GM21717 (cell line): ENCODE measurements at regions not wholly inside any gene's neighbourhood (a gene's known extent, or its start where the extent isn't known, plus 50 kb on each side); places are given as distances from the start of the nearest gene placed in this dataset.

ENCODE experiments used
- ATAC-seq: cut with Tn5 transposase; IDR thresholded peaks from one replicate; pipeline ENCODE4 v1.9.1; 2021; ENCODE audit warnings: mild to moderate bottlenecking, moderate library complexity; ENCODE audit not compliant: unreplicated experiment

- ATAC-seq: no peak
Measured at GRCh38 chr14:82309199-82309598, 775.5 kb upstream of the SEL1L start.

GRCh38 chr14:82313889-82314288 lies 780.2 kb upstream of the SEL1L start:
- no peak for ATAC-seq

DNA sequence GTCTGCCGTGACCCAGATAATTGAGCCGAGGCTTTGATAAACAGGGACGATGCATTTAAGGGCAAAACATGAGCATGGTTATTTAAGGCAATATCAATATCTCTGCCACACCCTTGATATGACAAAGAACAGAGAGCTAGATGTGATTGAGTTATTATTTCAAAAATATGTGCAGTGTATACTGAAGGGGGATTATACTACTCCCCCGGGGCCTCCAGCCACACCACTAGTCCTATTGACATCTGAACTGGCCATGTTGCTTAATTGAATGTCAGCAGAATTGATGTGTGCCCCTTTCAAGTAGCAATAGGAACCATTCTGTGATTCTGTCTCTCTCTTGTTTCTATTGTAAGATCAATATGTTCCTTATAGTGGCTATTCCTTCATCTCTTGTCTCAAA lies 794.8 kb upstream of the SEL1L start:
- no peak for ATAC-seq

- ATAC-seq: no peak
Measured at GRCh38 chr14:82341261-82341810, 807.7 kb upstream of the SEL1L start.

GRCh38 chr14:82342596-82342995 lies 808.9 kb upstream of the SEL1L start:
- no peak for ATAC-seq

GRCh38 chr14:82345184-82345583 lies 811.5 kb upstream of the SEL1L start:
- no peak for ATAC-seq

GRCh38 chr14:82354126-82354525 lies 820.5 kb upstream of the SEL1L start:
- no peak for ATAC-seq

- ATAC-seq: no peak
Measured at GRCh38 chr14:82359201-82359600, 825.5 kb upstream of the SEL1L start.

DNA sequence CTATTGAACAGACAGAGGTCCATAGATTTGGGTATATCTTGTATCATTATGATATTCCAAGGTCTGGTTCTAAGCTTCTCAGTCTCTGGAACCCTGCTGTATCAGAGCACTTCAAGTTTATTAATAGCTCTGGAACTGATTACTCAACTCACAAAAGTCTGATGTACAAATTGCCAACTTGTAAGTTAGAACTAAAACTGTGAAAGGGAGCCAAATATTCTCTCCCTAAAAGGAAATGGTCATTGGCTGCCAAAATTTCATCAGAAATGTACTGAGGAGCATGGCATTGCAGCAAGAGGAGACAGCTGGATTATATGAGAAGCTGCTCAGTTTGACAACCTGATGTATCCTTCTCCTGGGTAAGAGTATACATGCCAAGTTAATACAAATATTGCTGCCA lies 828.8 kb upstream of the SEL1L start:
- ATAC-seq: no peak

DNA sequence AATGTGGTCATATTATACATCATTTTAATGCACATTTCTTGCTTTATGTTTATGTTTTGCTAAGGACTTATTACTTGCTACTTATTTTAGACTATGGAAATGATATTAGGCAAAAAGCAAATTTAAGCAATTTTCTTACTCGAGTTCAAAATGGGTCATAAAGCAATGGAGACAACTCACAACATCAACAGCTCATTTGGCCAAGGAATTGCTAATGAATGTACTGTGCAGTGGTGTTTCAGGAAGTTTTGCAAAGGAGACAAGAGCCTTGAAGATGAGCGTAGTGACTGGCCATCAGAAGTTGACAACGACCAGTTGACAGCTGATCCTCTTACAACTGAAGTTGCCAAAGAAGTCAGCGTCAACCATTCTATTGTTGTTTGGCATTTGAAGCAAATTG lies 831.8 kb upstream of the SEL1L start:
- ATAC-seq: no peak

- ATAC-seq: no peak
Measured at GRCh38 chr14:82366803-82367202, 833.1 kb upstream of the SEL1L start.

DNA sequence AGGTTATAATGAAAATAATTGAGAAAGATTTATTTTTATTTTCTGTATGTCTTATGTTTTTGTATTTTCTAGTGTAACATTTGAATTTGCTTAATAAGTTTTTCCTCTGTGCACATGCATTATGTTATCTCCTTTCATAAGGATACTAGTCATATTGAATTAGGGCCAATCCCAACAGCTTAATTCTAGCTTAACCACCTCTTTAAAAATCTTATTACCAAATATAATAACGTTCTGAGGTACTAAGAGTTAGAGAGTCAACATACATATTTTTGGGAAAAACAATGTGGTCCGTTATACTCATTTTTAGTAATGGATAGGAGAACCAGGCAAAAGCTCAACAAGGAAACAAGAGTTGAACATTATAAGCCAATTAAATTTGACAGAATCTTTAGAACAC lies 845.6 kb upstream of the SEL1L start:
- no peak for ATAC-seq

DNA sequence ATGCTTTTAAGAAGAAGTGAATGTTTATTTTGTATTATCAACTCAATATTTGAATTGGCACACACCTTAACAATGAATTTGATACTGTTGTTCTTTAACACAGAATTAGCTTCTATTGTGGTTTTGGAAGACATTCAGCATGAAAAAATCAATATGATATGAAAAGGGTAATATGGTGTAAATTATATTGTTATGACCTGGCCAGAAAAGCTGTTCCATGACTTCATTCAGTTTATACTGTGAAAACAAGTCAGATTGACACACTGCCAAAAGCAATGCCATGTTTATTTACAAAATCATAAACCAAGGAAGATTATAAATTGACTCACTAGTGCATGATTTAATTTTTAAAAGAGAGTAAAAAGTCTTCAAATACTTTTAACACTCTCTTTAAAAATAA lies 851.4 kb upstream of the SEL1L start:
- ATAC-seq: no peak

DNA sequence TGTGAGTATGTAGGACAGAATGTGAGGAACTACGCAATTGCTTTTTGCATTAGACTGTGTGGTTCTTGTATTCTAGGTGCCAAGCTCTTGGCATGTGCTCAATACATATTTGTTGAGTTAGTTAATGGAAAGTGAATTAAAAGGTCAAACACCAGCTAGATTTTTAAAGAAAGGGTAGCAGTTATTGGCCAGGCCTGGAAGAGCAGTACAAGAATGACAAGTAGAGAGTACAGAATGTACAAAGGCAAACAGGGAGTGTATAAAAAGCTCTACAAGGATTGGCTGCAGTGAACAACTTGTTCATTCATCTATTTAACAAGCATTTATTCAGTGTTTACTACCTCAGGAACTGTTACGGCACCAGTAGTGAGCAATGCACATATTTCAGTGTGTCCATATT lies 854.0 kb upstream of the SEL1L start:
- ATAC-seq: no peak

GRCh38 chr14:82388488-82388887 lies 854.8 kb upstream of the SEL1L start:
- ATAC-seq: no peak

DNA sequence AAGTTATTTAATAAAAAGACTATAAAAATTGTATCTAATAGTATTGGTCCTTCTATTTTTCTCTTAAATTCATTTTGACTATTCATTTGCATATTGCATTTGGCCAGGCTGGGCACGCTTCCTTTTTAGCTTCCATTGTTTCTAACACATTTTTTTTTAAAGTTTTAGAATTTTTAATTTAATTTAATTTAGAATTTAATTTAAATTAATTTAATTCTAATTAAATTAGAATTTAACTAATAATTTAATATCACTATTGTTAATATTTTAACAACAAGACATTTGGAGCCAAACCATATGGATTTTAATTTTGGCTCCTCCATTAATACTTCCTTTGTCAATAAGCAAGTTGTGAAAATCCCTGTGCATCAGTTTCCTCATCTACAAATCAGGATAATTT lies 856.9 kb upstream of the SEL1L start:
- ATAC-seq: no peak

DNA sequence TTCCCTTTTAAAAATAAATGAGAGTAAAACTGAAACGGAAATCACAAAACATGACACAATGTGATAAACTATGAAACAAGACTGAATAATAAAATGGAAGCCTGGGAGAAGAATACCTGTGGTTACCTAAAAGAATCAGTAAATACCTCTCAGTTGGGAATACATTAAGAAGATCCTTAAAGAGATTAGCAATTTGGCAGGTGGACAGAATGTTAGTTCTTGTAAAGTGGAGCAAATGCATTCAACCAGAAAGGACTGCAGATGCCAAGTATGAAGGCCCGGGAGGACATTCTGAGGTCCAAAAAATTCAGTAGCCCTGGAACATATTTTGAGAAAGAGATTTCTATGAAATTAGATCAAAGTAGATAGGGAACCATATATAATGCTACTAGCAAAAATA lies 861.3 kb upstream of the SEL1L start:
- no peak for ATAC-seq

GRCh38 chr14:82398256-82398655 lies 864.6 kb upstream of the SEL1L start:
- no peak for ATAC-seq

- no peak for ATAC-seq
Measured at GRCh38 chr14:82403987-82404386, 870.3 kb upstream of the SEL1L start.

- ATAC-seq: no peak
Measured at GRCh38 chr14:82410064-82410463, 876.4 kb upstream of the SEL1L start.

GRCh38 chr14:82411298-82411697 lies 877.6 kb upstream of the SEL1L start:
- no peak for ATAC-seq

DNA sequence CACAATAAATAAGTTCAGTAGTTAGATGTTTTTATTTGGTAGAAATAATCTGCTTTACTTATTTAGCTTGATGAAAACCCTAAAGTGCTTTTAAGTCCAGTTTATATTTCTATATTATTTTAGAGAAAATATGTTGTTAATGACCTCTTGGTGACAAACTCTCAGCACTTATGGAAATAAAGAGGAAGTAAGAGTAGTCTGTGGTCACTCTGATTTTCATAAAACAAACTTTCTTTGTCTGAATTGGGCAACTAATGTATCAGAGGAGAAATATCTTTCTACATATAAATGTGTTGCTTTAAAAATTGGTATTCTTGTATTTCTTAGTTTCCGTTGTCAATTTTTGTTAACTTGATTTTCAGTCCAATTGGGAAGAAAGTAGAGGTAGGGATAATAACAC lies 878.9 kb upstream of the SEL1L start:
- ATAC-seq: no peak

GRCh38 chr14:82414853-82415539 lies 881.3 kb upstream of the SEL1L start:
- ATAC-seq: no peak
